ENCODE measurements at regions not wholly inside any gene's neighbourhood (a gene's known extent, or its start where the extent isn't known, plus 50 kb on each side); places are given as distances from the start of the nearest gene placed in this dataset.
A peak's percentile ranks its signal among the peaks of the same experiment; 100 is the strongest.

DNA sequence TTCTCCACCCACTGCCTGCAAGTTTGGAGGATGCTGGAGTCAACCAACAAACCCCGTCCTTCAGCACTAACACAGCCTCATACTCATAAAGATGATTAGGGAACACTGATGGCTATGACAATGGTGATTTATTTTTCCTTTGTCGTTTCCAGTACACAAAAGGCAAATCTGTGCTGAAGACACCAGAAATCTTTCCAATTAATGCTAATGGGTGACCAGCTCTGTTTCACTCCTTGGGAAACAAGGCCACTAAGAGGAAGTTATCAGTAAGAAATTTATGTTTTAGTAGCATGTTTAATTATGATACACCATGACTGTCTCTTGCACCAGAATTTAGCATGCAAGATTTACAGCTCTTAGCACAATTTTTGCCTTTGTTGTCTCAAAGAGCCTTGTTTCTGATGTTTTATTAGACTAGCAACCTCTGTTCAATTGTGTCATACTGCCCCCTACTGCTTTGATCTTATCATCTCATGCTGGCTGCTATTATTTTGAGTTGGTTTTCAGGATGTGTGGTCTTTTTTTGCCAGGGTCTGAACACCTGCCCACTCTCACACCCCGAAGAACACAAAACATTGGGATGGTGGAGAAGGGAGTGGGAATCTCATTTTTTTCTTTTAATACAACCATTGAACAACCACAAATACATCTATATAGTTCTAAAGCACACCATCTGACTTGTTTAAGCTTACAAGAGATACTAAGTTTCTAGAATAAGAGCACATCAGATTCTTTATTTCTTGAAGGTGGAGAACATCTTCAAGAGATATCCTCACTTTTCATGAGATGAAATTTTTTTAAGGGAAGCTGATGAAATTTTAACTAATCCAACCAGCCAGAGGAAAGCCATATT, 160.9 kb downstream of the SPTSSA start:
- H2AFZ ChIP-seq (ENCODE audit: low read depth, low read length, poor library complexity, severe bottlenecking) = no peak overlapping the region
- H3K9me3 ChIP-seq (ENCODE audit: control insufficient read depth in 1 of 2, insufficient read depth in 1 of 2, low read depth in 1 of 2, low read length in 2 of 2) = no peaks in the 10 kb centered on the region
- no peak overlapping the region for H3K27ac ChIP-seq (ENCODE audit: low read depth, low read length)
- DNase-seq (ENCODE audit: low read depth, low spot score) (peak; percentile 28), ATAC-seq (peak; percentile 75)
- no peak overlapping the region for H3K9ac ChIP-seq (ENCODE audit: low read length)
- H3K9me2 ChIP-seq (ENCODE audit: insufficient read depth) = no peaks in the 10 kb centered on the region
- no peaks in the 10 kb centered on the region for H3K79me2 ChIP-seq (ENCODE audit: insufficient read depth, low read length)
- no peak for TF ChIP-seq SIN3A (IDR thresholded peaks at IDR 0.05; ENCODE audit: low read depth)
- no peak for TF ChIP-seq EZH2 (IDR thresholded peaks at IDR 0.05)
- TF ChIP-seq, protein P1, sequence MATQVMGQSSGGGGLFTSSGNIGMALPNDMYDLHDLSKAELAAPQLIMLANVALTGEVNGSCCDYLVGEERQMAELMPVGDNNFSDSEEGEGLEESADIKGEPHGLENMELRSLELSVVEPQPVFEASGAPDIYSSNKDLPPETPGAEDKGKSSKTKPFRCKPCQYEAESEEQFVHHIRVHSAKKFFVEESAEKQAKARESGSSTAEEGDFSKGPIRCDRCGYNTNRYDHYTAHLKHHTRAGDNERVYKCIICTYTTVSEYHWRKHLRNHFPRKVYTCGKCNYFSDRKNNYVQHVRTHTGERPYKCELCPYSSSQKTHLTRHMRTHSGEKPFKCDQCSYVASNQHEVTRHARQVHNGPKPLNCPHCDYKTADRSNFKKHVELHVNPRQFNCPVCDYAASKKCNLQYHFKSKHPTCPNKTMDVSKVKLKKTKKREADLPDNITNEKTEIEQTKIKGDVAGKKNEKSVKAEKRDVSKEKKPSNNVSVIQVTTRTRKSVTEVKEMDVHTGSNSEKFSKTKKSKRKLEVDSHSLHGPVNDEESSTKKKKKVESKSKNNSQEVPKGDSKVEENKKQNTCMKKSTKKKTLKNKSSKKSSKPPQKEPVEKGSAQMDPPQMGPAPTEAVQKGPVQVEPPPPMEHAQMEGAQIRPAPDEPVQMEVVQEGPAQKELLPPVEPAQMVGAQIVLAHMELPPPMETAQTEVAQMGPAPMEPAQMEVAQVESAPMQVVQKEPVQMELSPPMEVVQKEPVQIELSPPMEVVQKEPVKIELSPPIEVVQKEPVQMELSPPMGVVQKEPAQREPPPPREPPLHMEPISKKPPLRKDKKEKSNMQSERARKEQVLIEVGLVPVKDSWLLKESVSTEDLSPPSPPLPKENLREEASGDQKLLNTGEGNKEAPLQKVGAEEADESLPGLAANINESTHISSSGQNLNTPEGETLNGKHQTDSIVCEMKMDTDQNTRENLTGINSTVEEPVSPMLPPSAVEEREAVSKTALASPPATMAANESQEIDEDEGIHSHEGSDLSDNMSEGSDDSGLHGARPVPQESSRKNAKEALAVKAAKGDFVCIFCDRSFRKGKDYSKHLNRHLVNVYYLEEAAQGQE (IDR thresholded peaks at IDR 0.05; ENCODE audit: low read depth) = no peak
- TF ChIP-seq SP1 (IDR thresholded peaks at IDR 0.05; ENCODE audit: low read depth) = no peak
- TF ChIP-seq, protein P2, sequence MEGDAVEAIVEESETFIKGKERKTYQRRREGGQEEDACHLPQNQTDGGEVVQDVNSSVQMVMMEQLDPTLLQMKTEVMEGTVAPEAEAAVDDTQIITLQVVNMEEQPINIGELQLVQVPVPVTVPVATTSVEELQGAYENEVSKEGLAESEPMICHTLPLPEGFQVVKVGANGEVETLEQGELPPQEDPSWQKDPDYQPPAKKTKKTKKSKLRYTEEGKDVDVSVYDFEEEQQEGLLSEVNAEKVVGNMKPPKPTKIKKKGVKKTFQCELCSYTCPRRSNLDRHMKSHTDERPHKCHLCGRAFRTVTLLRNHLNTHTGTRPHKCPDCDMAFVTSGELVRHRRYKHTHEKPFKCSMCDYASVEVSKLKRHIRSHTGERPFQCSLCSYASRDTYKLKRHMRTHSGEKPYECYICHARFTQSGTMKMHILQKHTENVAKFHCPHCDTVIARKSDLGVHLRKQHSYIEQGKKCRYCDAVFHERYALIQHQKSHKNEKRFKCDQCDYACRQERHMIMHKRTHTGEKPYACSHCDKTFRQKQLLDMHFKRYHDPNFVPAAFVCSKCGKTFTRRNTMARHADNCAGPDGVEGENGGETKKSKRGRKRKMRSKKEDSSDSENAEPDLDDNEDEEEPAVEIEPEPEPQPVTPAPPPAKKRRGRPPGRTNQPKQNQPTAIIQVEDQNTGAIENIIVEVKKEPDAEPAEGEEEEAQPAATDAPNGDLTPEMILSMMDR (IDR thresholded peaks at IDR 0.05 in 2 of 3, conservative IDR thresholded peaks at IDR 0.05 in 1 of 3; ENCODE audit: borderline replicate concordance in 1 of 3, insufficient read depth in 1 of 3, low read depth in 2 of 3, low read length in 2 of 3) = peak; percentile 34 to 83 (median 70); a peak in 5 of 6 replicates
- TF ChIP-seq CBX3 (IDR thresholded peaks at IDR 0.05; ENCODE audit: low read depth) = no peak
- TF ChIP-seq, protein P3, sequence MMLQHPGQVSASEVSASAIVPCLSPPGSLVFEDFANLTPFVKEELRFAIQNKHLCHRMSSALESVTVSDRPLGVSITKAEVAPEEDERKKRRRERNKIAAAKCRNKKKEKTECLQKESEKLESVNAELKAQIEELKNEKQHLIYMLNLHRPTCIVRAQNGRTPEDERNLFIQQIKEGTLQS (IDR thresholded peaks at IDR 0.05) = no peak
- TF ChIP-seq ELF1 (IDR thresholded peaks at IDR 0.05; ENCODE audit: borderline replicate concordance, low read depth) = no peak
- TF ChIP-seq POLR2A (IDR thresholded peaks at IDR 0.05; ENCODE audit: borderline replicate concordance, extremely low read depth, insufficient read depth, insufficient read length) = no peak
- TF ChIP-seq JUND (IDR thresholded peaks at IDR 0.05) = no peak
- no peak for TF ChIP-seq SRF (IDR thresholded peaks at IDR 0.05; ENCODE audit: low read depth)
- peak; percentile 70 for TF ChIP-seq RAD21 (IDR thresholded peaks at IDR 0.05; ENCODE audit: low read depth)
- TF ChIP-seq, protein P4, sequence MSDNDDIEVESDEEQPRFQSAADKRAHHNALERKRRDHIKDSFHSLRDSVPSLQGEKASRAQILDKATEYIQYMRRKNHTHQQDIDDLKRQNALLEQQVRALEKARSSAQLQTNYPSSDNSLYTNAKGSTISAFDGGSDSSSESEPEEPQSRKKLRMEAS (IDR thresholded peaks at IDR 0.05) = no peak
- no peak for TF ChIP-seq EGR1 (IDR thresholded peaks at IDR 0.05; ENCODE audit: low read depth)
- TF ChIP-seq EZH2phosphoT487 (IDR thresholded peaks at IDR 0.05; ENCODE audit: borderline replicate concordance) = no peak
- TF ChIP-seq, protein P5, sequence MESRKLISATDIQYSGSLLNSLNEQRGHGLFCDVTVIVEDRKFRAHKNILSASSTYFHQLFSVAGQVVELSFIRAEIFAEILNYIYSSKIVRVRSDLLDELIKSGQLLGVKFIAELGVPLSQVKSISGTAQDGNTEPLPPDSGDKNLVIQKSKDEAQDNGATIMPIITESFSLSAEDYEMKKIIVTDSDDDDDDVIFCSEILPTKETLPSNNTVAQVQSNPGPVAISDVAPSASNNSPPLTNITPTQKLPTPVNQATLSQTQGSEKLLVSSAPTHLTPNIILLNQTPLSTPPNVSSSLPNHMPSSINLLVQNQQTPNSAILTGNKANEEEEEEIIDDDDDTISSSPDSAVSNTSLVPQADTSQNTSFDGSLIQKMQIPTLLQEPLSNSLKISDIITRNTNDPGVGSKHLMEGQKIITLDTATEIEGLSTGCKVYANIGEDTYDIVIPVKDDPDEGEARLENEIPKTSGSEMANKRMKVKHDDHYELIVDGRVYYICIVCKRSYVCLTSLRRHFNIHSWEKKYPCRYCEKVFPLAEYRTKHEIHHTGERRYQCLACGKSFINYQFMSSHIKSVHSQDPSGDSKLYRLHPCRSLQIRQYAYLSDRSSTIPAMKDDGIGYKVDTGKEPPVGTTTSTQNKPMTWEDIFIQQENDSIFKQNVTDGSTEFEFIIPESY (IDR thresholded peaks at IDR 0.05; ENCODE audit: extremely low read depth, insufficient replicate concordance, low read length) = no peak
- no peak for TF ChIP-seq ZNF274 (IDR thresholded peaks at IDR 0.05; ENCODE audit: low read depth, low read length)
- H3K36me3 ChIP-seq (ENCODE audit: control insufficient read depth in 1 of 2, insufficient read depth in 2 of 2, low read length in 2 of 2) = no peaks in the 10 kb centered on the region
- H4K20me1 ChIP-seq (ENCODE audit: insufficient read depth) = no peaks in the 10 kb centered on the region
- intact Hi-C loops (cut with micrococcal nuclease) = loop anchor here (1.0 to 10.0 kb wide), 4 partner anchors 186 to 1725 kb away; no protein-coding TSS in a partner anchor
- H3K27me3 ChIP-seq (ENCODE audit: insufficient read depth, low read length) = no peaks in the 10 kb centered on the region
- ChIA-PET CTCF (interaction anchor here (0.5 to 1.8 kb wide), 12 partner anchors 22 to 1592 kb away, joined by 3 to 11 read pairs (median 4); no protein-coding TSS in a partner anchor), POLR2A (no interaction called here), RAD21 (ENCODE audit: low non-redundant PET in 1 of 2, low total read pairs in 2 of 2, uncharacterized antibody in 2 of 2, unreplicated experiment in 2 of 2) (interaction anchor here in 1 of 2 experiments (0.8 kb wide), 2 partner anchors 203 to 452 kb away, joined by 3 to 4 read pairs; no protein-coding TSS in a partner anchor)
- H3K4me1 ChIP-seq (ENCODE audit: control insufficient read depth in 1 of 2, insufficient read depth in 2 of 2, low read length in 2 of 2) = peaks cover 9% of the 10 kb centered on the region in 2 experiments
- BruUV-seq (replicated peaks) = no TSS peak
- no peak overlapping the region for H3K4me3 ChIP-seq (replicated peaks in 1 of 2; ENCODE audit: low read depth in 1 of 2, low read length in 2 of 2)
- H3K4me2 ChIP-seq (ENCODE audit: low read length) = no peak overlapping the region

All from HCT116 (cell line).